ENCODE measurements at regions not wholly inside any gene's neighbourhood (a gene's known extent, or its start where the extent isn't known, plus 50 kb on each side); places are given as distances from the start of the nearest gene placed in this dataset.
"Not testable (repeated sequence)": the region's sequence is repeated elsewhere in the genome, so short reads cannot be mapped to it uniquely, and the experiment has no call there.

- Histone ChIP-seq H3K36me3 (no peaks in the 10 kb centered on the region), H3K27me3 (peaks cover 0 to 47% of the 10 kb centered on the region in 2 donors), H3K4me1 (no peaks in the 10 kb centered on the region), H3K9me3 (no peaks in the 10 kb centered on the region), H3K4me3 (no peak overlapping the region), H3K27ac (no peak overlapping the region)
- TF ChIP-seq, protein P1, sequence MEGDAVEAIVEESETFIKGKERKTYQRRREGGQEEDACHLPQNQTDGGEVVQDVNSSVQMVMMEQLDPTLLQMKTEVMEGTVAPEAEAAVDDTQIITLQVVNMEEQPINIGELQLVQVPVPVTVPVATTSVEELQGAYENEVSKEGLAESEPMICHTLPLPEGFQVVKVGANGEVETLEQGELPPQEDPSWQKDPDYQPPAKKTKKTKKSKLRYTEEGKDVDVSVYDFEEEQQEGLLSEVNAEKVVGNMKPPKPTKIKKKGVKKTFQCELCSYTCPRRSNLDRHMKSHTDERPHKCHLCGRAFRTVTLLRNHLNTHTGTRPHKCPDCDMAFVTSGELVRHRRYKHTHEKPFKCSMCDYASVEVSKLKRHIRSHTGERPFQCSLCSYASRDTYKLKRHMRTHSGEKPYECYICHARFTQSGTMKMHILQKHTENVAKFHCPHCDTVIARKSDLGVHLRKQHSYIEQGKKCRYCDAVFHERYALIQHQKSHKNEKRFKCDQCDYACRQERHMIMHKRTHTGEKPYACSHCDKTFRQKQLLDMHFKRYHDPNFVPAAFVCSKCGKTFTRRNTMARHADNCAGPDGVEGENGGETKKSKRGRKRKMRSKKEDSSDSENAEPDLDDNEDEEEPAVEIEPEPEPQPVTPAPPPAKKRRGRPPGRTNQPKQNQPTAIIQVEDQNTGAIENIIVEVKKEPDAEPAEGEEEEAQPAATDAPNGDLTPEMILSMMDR (IDR thresholded peaks at IDR 0.05) = no peak
- no peak for DNase-seq
- intact Hi-C loops (cut with DNase I; ENCODE audit: low total_unique reads) = no loop called here
Measured at GRCh38 chr10:131821378-131822012, 79.3 kb upstream of the PPP2R2D start.

DNA sequence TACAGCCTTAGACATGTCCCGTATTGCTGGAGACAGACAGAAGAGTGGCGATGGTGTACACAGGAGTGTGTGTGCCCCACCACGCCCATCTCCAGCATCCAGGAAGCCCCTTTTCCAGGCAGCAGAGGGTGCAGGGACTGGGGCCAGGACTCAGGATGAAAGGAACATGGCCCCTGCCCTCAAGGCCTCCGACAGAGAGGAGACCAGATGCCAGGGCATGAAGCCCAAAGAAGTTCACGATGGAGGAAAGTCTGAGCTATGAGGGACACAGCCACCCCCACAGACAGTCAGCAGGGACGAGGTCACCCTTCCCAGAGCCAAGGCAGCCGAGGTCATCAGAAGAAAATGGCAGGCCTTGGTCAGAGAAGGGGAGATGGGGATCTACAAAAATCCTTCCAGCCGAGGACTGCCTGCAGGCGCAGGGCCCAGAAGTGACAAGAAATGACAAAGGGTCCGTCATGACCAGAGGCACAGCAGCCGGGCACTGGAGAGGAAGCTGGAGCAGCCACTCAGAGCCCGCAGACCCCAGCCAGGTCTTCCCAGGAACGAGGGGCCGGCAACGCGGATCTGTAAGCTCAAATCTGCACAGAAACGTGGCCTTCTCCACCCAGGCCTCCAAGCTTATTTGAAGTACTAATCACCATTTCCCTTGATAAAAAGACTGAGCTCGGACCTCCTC is 78.7 kb upstream of the PPP2R2D start:
- TF ChIP-seq, protein P1 (IDR thresholded peaks at IDR 0.05) = no peak
- Histone ChIP-seq H3K36me3 (no peaks in the 10 kb centered on the region), H3K4me3 (no peak overlapping the region), H3K27me3 (peaks cover 0 to 43% of the 10 kb centered on the region in 2 donors), H3K9me3 (no peaks in the 10 kb centered on the region), H3K27ac (no peak overlapping the region), H3K4me1 (no peaks in the 10 kb centered on the region)
- intact Hi-C loops (cut with DNase I; ENCODE audit: low total_unique reads) = no loop called here
- DNase-seq = peak in 1 of 2 donors; percentile 31

- H3K27me3 ChIP-seq = peaks cover 0 to 39% of the 10 kb centered on the region in 2 donors
- no peaks in the 10 kb centered on the region for H3K9me3 ChIP-seq
- no peak overlapping the region for H3K4me3 ChIP-seq
- H3K36me3 ChIP-seq = no peaks in the 10 kb centered on the region
- no peaks in the 10 kb centered on the region for H3K4me1 ChIP-seq
- TF ChIP-seq, protein P1 (IDR thresholded peaks at IDR 0.05) = no peak
- no peak overlapping the region for H3K27ac ChIP-seq
- intact Hi-C loops (cut with DNase I; ENCODE audit: low total_unique reads) = no loop called here
- peak in 1 of 2 donors; percentile 34 for DNase-seq
Measured at GRCh38 chr10:131822692-131823245, 78.0 kb upstream of the PPP2R2D start.

GRCh38 chr10:131823601-131824099 is 77.2 kb upstream of the PPP2R2D start:
- H3K4me1 ChIP-seq; intact Hi-C loops (cut with DNase I; ENCODE audit: low total_unique reads); H3K27ac ChIP-seq; H3K36me3 ChIP-seq; H3K9me3 ChIP-seq; H3K4me3 ChIP-seq; DNase-seq: not testable (repeated sequence)
- H3K27me3 ChIP-seq = peaks cover 0 to 30% of the 10 kb centered on the region in 2 donors

DNA sequence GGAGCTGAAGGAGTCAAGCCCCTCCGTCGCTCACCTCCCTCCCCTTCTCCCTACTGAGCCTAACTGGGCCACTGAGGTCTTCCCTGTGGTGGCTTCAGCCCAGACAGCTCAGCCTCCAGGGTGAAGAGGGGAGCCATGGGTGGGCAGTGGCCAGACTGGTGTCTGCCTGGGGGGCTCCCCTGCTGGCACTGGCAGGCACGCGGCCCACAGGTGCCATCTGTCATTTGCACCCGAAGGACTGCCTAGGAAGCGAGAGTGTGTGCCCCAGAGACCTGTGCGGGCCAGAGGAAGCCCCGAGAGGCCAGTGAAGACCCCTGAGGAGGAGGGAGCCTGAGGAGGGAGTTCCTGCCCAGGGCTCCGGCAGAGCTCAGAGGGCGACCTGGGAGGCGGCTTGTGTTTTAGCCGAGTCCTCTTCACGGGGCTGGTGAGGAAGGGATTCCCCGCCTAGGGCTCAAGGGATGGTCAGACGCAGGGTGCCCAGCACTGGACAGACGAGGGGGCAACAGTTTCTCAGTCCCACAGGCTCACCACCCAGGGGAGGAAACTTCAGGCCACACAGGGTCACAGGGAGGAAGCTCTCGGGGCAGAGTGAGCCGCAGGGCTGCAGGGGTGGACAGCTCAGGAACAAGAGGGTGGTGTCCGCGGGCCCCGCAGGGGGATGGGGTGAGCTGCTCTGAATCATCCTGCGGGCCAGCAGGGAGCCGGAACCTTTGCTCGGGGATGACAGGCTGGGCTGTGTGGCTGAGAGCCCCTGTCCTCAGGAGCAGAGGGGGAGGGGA is 76.2 kb upstream of the PPP2R2D start:
- H3K9me3 ChIP-seq = no peaks in the 10 kb centered on the region
- H3K27ac ChIP-seq = no peak overlapping the region
- DNase-seq = no peak
- intact Hi-C loops (cut with DNase I; ENCODE audit: low total_unique reads) = no loop called here
- no peaks in the 10 kb centered on the region for H3K4me1 ChIP-seq
- peaks cover 0 to 26% of the 10 kb centered on the region in 2 donors for H3K27me3 ChIP-seq
- no peak overlapping the region for H3K4me3 ChIP-seq
- TF ChIP-seq, protein P1 (IDR thresholded peaks at IDR 0.05) = no peak
- no peaks in the 10 kb centered on the region for H3K36me3 ChIP-seq

All from tibial artery (tissue), 4 donors.